GM12875 (cell line): ENCODE measurements at regions not wholly inside any gene's neighbourhood (a gene's known extent, or its start where the extent isn't known, plus 50 kb on each side); places are given as distances from the start of the nearest gene placed in this dataset.
"Not testable (repeated sequence)": the region's sequence is repeated elsewhere in the genome, so short reads cannot be mapped to it uniquely, and the experiment has no call there.

Experiments used
- H3K4me3 ChIP-seq: one replicate; pipeline ENCODE4 v1.5.1; 2011; ENCODE audit warnings: low read depth, low read length, control low read depth
- TF ChIP-seq, protein P1 (sequence below): IDR thresholded peaks from 2 replicates; pipeline ENCODE4 v1.5.1; 2011; ENCODE audit warnings: low read depth, mild to moderate bottlenecking, control low read depth, inconsistent platforms, low read length, moderate library complexity, borderline replicate concordance; ENCODE audit not compliant: insufficient read depth

DNA sequence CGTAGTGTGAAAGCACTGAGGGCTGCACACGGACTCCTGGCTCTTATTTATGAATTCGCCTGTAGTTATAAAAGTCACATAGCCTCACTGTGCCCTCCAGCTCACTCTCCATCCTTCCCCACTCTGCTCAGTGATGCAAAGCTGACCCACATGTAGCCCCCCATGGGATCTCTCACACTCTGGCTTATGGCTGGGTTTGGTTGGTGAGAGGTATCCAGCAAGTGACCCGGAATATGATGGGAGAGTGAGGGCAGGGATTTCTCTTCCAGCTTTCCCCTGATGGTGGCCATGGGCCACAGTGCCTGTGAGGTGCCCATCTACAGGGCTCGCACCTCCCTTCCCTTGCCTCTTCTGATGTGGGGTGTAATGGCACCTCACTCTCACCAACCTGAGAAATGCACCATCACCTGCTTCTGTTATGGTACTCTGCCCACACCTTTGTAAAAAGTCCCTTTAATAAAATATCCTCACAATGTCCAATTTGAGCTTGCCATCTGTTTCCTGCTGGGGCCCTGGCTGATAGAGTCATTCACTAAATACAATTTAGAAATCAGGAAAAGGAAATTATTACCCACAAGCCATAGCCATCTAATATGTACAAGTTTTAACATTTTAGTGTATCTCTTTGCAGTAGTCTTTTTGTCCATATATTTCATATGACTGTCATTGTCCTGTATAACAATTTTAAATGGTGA lies 93.6 kb downstream of the SCN11A start:
- TF ChIP-seq, protein P1, sequence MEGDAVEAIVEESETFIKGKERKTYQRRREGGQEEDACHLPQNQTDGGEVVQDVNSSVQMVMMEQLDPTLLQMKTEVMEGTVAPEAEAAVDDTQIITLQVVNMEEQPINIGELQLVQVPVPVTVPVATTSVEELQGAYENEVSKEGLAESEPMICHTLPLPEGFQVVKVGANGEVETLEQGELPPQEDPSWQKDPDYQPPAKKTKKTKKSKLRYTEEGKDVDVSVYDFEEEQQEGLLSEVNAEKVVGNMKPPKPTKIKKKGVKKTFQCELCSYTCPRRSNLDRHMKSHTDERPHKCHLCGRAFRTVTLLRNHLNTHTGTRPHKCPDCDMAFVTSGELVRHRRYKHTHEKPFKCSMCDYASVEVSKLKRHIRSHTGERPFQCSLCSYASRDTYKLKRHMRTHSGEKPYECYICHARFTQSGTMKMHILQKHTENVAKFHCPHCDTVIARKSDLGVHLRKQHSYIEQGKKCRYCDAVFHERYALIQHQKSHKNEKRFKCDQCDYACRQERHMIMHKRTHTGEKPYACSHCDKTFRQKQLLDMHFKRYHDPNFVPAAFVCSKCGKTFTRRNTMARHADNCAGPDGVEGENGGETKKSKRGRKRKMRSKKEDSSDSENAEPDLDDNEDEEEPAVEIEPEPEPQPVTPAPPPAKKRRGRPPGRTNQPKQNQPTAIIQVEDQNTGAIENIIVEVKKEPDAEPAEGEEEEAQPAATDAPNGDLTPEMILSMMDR, result no peak
- no peak overlapping the region for H3K4me3 ChIP-seq

DNA sequence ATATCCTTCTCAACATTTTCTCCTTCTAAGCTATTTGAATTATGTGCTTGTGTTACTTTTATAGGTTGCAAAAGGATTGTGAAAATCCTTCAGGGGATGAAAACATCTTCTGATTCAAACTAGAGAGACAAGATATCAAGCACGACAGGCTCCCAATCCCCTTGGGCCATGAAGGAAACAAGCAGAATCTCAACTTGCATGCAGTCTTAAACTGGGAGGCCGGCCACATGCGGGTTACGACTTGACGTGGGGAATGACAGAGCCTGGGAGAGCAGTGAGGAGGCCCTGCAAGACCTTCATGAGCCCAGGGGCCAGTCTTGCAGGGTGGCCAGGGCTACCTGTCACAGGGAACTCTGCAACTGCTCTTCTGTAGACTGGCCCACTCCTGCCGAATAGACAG lies 94.4 kb downstream of the SCN11A start:
- TF ChIP-seq, protein P1, result no peak
- no peak overlapping the region for H3K4me3 ChIP-seq

DNA sequence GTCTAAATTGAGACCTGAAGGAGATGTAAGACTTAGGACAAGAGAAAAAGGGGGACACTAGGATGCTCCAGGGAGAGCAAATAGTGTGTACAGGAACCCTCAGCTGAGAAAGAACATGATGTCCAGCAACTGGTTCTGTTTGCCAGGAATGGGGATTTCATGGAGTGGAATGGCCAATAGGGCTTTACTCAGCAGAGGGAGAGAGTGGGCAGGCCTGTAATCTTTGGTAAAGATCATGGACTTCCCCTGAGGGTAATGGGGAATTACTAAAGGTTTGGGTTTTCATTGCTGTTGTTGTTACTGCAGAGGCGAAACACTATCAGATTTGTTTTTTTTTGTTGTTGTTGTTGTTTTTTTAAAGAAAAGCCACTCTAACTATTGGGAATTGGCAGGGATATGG lies 99.0 kb downstream of the SCN11A start:
- no peak overlapping the region for H3K4me3 ChIP-seq

DNA sequence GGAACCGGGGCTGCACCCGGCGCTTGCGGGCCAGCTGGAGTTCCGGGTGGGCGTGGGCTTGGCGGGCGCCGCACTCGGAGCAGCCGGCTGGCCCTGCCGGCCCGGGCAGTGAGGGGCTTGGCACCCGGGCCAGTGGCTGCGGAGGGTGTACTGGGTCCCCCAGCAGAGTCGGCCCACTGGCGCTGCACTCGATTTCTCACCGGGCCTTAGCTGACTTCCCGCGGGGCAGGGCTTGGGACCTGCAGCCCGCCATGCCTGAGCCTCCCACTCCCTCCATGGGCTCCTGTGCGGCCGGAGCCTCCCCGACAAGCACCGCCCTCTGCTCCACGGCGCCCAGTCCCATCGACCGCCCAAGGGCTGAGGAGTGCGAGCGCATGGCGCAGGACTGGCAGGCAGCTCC lies 100.6 kb downstream of the SCN11A start:
- H3K4me3 ChIP-seq, result not testable (repeated sequence)

More for the DNA sequence above, 99.0 kb downstream of the SCN11A start:
- TF ChIP-seq, protein P1, result no peak

DNA sequence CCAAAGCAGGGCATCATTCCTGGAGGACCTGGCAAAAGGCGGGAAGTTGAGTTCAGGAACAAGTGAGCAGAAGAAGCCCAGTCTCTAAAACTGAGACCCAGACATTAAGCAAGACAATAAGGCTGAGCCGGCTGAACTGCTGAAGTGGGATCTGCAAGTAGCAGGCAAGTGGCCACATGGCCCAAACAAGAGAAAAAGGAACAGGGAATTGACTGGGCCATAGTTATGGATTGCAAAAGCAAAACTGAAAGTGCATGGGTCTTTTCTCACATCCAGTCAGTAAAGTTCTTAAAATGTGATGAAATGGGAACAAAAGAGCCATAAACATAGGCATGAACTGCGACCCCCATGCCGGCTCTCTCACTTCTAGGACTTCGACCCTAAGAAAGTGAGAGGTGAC lies 101.2 kb downstream of the SCN11A start:
- H3K4me3 ChIP-seq, result no peak overlapping the region
- TF ChIP-seq, protein P1, result no peak

DNA sequence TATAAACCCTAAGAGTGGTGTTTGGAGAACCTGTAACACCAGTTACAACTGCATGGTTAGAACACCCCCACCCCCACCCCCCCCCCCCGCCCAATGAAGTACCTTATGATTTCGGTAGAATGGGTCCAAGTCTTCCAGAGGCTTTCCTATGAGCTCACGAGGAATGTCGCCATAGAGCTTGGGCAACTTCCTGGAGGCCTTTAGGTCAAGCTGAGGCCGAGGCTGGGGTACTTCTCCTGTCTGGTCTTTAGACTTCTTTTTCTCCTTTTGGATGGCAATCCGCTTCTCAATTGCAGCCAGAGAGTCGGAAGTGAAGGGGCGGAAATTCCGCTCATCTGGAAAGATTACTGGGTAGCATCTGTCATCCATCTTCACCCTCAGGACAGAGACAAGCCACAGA lies 101.8 kb downstream of the SCN11A start:
- H3K4me3 ChIP-seq, result no peak overlapping the region
- TF ChIP-seq, protein P1, result no peak

DNA sequence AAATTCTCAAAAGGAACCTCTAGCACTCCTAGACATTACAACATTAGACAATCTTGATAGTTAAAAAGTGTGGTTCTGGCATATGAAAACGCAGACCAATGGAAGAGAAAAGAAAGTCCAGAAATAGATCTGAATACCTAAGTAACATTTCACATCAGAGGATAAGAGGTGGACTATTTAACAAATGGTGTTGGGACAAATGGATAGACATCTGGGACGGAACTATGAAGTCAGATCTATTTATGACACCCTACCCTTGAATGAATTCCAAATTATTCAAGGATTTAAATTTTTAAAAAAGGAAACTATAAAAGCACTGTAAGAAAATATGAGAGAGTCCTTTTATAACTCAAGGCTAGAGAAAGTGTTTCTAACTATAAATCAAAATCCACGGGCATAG lies 111.3 kb downstream of the SCN11A start:
- TF ChIP-seq, protein P1, result no peak
- H3K4me3 ChIP-seq, result no peak overlapping the region

DNA sequence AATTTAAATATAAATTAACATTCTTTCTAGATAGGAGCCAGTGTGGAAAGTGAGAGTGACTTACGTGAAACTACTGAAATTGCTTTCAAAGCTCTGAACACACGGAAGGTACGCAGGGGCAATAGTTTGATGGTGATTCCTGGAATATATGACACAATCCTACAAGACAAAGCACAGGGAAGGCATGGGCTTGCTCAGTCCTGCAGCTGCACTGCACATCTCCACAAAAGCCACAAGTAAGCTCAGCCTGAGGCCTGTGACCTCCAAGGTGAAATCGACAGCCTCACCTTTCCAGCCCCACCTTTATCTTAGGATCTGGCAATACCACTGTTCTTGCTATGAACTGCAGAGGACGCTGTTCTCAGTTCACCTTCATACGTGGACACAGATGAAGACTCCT lies 109.3 kb upstream of the SCN10A start:
- H3K4me3 ChIP-seq, result no peak overlapping the region
- TF ChIP-seq, protein P1, result no peak
